ENCODE measurements at regions not wholly inside any gene's neighbourhood (a gene's known extent, or its start where the extent isn't known, plus 50 kb on each side); places are given as distances from the start of the nearest gene placed in this dataset.

DNA sequence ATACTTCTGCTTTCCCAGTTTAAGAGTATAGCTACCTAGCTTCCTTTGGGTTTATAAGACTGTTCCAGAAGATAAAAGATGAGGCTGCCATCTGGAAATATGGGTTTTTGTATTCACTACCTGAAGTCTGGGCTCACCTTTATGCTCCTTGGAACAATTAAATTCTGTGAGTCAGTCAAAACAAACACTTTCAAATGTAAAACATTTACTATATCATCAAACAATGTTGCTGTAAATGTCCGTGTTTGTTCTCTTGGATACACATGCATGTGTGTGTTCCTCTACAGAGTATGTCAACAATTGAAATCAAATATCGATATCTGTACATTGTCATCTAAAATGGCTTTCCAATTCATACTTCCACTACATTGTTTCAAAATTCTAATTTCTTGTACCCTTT is 525.6 kb downstream of the MDFIC start:
- DNase-seq: no peak

DNA sequence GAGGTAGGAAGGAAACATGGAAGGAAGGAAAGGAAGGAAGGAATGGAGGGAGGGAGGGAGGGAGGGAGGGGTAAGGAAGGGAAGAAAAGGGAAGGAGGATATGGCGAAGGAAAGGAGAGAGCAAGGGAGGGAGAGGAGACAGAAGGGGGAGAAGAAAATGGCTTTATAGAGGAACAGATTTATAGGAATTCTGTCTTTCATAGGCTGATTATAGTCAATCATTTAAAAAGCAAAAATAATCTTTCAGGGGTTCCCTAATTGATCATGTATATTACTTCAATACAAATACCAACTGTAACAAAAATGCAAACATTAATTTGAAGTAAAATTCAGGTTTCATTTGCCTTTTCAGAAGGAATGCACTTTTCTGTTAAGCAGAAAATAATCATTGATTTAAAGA is 519.1 kb downstream of the MDFIC start:
- no peak for DNase-seq

DNA sequence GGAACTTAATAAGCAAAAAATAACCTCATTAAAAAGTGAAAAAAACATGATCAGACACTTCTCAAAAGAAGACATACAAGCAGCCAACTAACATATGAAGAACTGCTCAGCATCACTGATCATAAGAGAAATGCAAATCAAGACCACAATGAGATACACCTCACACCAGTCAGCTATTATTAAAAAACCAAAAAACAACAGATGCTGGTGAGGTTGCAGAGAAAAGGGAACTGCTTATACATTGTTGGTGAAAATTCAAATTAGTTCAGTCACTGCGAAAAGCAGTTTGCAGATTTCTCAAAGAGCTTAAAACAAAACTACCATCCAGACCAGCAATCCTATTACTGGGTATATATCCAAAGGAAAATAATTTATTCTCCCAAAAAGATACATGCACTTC is 513.3 kb downstream of the MDFIC start:
- DNase-seq: no peak

GRCh38 chr7:115429918-115430317 is 508.0 kb downstream of the MDFIC start:
- DNase-seq: no peak

GRCh38 chr7:115417662-115418061 is 495.8 kb downstream of the MDFIC start:
- no peak for DNase-seq

- no peak for DNase-seq
Measured at GRCh38 chr7:115410972-115411686, 489.2 kb downstream of the MDFIC start.

DNA sequence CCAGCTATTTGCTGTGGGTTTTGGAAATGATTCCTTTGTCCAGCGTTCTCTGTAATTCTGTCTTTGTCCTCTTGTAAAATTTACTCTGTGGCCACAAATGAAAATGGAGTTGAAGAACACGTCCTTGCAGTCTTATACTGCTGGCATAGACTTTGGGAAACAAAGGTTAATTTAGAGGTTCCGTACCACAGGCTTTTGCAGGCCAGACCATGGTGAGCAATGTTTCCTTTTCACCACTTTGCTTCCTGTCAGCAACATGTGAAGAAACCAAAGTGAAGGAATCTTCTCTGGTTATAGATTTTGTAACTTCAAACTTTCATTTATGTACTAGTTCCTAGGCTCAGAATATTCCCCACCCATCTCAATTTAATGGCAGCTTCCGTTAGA is 488.5 kb downstream of the MDFIC start:
- peak; percentile 41 for DNase-seq

DNA sequence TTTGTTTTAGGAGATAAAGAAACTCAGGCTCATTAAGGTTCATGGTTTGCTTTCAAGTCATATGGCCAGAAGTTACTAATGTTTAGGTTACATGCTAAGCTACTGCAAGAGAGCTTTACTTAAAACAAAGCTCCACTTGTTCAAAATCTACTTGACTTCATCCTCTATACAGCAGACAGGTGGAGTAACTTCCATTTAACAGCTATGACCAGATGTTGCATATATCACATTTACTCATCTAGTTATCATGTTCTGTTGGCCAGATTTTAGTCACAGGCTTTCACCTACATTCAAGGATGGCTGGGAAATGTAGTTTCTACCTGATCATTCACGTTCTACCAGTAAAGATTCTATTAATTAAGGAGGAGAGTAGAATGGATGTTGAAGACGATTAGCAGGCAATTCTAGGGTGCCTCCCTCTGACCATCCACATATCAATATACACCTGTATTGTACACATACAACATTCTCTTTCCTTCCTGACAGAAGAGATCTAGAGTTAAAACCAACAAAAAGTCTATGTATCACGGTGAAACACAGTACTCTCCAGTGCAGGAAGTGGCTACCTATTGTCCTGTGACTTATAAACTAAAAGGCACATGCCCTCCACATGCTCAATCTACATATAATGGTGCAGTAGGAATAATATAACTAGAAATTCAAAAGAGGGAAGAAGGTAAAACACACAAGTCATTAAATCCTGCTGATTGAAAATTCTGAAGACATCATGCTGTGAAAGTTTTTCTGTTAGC is 488.0 kb downstream of the MDFIC start:
- peak; percentile 1 for DNase-seq

DNA sequence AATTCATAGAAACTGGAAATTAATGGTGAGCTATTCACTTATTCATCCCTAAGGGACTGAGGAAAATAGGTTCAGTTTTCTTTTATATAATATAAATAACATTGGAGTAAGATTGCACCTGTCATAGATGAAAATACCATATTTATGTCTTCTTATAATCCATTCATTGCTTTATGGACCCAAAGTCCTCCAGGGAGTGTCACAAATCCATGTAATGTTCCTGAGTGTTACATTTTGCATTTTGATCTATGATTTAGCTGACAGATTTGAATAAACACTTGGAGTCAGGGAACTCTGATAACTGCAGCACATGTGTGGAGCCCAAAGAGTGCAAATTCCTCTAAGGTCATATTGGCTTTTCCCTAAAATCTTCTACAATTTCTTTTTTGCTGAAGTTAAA is 484.3 kb downstream of the MDFIC start:
- no peak for DNase-seq

- DNase-seq: no peak
Measured at GRCh38 chr7:115387137-115387536, 465.2 kb downstream of the MDFIC start.

- DNase-seq: no peak
Measured at GRCh38 chr7:115379321-115379720, 457.4 kb downstream of the MDFIC start.

DNA sequence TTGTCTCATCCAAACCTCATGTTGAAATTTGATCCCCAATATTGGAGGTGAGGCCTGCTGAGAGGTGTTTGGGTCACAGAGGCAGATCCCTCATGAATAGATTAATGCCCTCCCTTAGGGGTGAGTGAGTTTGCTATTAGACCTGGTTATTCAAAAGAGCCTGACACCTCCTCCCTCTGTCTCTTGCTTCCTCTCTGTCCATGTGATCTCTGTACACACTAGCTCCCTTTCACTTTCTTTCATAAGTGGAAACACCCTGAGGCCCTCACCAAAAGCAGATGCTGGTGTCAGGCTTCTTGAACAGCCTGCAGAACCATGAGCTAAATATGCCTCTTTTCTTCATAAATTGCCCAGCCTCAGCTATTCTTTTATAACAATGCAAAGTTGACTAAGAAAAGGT is 447.1 kb downstream of the MDFIC start:
- no peak for DNase-seq

DNA sequence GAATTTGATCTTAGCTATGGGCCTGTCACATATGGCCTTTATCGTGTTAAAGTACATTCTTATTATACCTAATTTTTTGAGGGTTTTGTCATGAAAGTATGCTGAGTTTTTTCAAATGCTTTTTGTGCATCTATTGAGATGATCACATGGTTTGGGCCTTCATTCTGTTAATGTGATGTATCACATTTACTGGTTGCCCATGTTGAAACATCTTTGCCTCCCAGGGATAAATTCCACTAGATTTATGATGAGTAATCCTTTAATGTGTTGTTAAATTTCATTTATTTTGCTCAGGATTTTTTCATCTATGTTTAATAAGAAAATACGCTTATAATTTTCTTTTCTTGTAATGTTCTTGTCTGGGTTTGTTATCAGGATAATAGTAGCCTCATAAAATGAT is 442.0 kb downstream of the MDFIC start:
- no peak for DNase-seq

- DNase-seq: no peak
Measured at GRCh38 chr7:115359955-115360354, 438.1 kb downstream of the MDFIC start.

GRCh38 chr7:115359119-115359518 is 437.2 kb downstream of the MDFIC start:
- no peak for DNase-seq

GRCh38 chr7:115357703-115357999 is 435.8 kb downstream of the MDFIC start:
- DNase-seq: no peak

GRCh38 chr7:115356999-115357702 is 435.3 kb downstream of the MDFIC start:
- DNase-seq: no peak

GRCh38 chr7:115356139-115356746 is 434.3 kb downstream of the MDFIC start:
- DNase-seq: peak; percentile 39

DNA sequence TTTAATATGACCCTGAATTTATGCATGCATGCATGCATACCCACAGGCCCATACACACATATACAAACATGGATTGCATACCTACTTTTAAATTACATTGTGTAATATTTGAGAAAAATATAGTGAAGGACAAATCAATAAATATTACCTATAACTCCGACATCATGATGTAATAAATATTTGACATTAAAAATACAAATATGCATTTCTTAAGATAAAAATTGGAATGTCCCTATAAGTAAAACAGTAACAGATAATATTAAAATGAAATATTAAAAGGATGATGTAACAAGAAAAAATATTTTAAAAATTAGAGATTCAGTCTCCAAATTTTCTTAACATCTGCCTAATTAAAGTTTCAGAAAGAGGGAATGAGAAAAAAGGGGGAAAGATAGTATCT is 433.0 kb downstream of the MDFIC start:
- no peak for DNase-seq

GRCh38 chr7:115352375-115352774 is 430.5 kb downstream of the MDFIC start:
- DNase-seq: no peak

GRCh38 chr7:115350764-115351163 is 428.9 kb downstream of the MDFIC start:
- no peak for DNase-seq

DNA sequence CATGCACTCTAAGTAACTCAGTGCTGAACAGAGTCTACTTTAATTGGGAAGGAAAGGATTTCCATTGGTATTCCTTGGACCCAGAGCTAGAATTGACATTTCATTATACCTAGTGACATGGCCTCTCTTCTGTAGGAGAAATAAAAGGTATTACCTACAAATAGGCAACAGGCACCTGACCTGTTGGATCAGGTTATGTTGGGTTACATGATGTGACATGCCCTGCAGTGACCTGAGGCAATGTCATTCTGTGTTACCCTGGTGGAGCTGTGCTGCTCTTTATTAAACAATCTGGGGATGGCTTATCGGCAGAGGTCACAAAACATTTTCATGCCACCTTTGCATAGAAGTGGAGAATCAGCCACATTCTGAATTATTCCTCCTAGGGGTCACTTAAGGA is 427.7 kb downstream of the MDFIC start:
- no peak for DNase-seq

- DNase-seq: no peak
Measured at GRCh38 chr7:115346685-115347084, 424.8 kb downstream of the MDFIC start.

- peak; percentile 70 for DNase-seq
Measured at GRCh38 chr7:115340828-115341227, 418.9 kb downstream of the MDFIC start.
